Lower lobe of right lung (tissue), 2 donors: ENCODE measurements at regions not wholly inside any gene's neighbourhood (a gene's known extent, or its start where the extent isn't known, plus 50 kb on each side); places are given as distances from the start of the nearest gene placed in this dataset.

Source experiments
- ATAC-seq, 2 donors: fragments of 200-7000 bp; cut with Tn5 transposase; one replicate each; pipeline ENCODE4 v1.9.1; 2020 to 2022; ENCODE audit warnings: mild to moderate bottlenecking in 2 of 2, moderate library complexity in 2 of 2
- DNase-seq: peaks from one replicate; pipeline ENCODE4 v3.0.0-alpha.2; 2020
- H3K27ac ChIP-seq: fragments of 200-600 bp; one replicate; pipeline ENCODE4 v1.8.0; 2022
- H3K27me3 ChIP-seq: fragments of 200-600 bp; one replicate; pipeline ENCODE4 v1.8.0; 2022; ENCODE audit warnings: low read depth
- H3K36me3 ChIP-seq: fragments of 200-600 bp; one replicate; pipeline ENCODE4 v1.8.0; 2022; ENCODE audit warnings: mild to moderate bottlenecking
- H3K4me1 ChIP-seq: fragments of 200-600 bp; one replicate; pipeline ENCODE4 v1.8.0; 2022
- H3K4me3 ChIP-seq: fragments of 200-600 bp; one replicate; pipeline ENCODE4 v1.8.0; 2022; ENCODE audit warnings: mild to moderate bottlenecking
- H3K9me3 ChIP-seq: fragments of 200-600 bp; one replicate; pipeline ENCODE4 v1.8.0; 2022
- intact Hi-C: fragments of 100-400 bp; cut with DNase I; formaldehyde crosslinking; loops from one replicate; pipeline ENCODE4 v1.11.0; 2022
- TF ChIP-seq, protein P1 (sequence below): fragments of 200-600 bp; IDR thresholded peaks from one replicate; pipeline ENCODE4 v1.8.0; 2022; ENCODE audit warnings: antibody characterized with exemption, mild to moderate bottlenecking
- donor health status: DM: no; HTN: yes; CAD: no; lungs with severe emphysema.

GRCh38 chr1:112337028-112337531 lies 58.9 kb upstream of the CTTNBP2NL start:
- ATAC-seq = peak; percentile 83 to 88

GRCh38 chr1:112341986-112342385 lies 54.0 kb upstream of the CTTNBP2NL start:
- no peaks in the 10 kb centered on the region for H3K9me3 ChIP-seq
- no peaks in the 10 kb centered on the region for H3K27me3 ChIP-seq
- no peaks in the 10 kb centered on the region for H3K36me3 ChIP-seq
- intact Hi-C loops = no loop called here
- no peak overlapping the region for H3K4me3 ChIP-seq
- H3K27ac ChIP-seq = no peak overlapping the region
- ATAC-seq (no peak), DNase-seq (no peak)
- H3K4me1 ChIP-seq = peaks cover 6% of the 10 kb centered on the region
- TF ChIP-seq, protein P1, sequence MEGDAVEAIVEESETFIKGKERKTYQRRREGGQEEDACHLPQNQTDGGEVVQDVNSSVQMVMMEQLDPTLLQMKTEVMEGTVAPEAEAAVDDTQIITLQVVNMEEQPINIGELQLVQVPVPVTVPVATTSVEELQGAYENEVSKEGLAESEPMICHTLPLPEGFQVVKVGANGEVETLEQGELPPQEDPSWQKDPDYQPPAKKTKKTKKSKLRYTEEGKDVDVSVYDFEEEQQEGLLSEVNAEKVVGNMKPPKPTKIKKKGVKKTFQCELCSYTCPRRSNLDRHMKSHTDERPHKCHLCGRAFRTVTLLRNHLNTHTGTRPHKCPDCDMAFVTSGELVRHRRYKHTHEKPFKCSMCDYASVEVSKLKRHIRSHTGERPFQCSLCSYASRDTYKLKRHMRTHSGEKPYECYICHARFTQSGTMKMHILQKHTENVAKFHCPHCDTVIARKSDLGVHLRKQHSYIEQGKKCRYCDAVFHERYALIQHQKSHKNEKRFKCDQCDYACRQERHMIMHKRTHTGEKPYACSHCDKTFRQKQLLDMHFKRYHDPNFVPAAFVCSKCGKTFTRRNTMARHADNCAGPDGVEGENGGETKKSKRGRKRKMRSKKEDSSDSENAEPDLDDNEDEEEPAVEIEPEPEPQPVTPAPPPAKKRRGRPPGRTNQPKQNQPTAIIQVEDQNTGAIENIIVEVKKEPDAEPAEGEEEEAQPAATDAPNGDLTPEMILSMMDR = no peak

More at GRCh38 chr1:112337028-112337531, 58.9 kb upstream of the CTTNBP2NL start:
- TF ChIP-seq, protein P1 = peak; percentile 68
- peak; percentile 56 for DNase-seq
- intact Hi-C loops = no loop called here
- Histone ChIP-seq H3K27me3 (peaks cover 9% of the 10 kb centered on the region), H3K4me1 (peaks cover 6% of the 10 kb centered on the region), H3K27ac (no peak overlapping the region), H3K4me3 (no peak overlapping the region), H3K36me3 (no peaks in the 10 kb centered on the region), H3K9me3 (no peaks in the 10 kb centered on the region)

DNA sequence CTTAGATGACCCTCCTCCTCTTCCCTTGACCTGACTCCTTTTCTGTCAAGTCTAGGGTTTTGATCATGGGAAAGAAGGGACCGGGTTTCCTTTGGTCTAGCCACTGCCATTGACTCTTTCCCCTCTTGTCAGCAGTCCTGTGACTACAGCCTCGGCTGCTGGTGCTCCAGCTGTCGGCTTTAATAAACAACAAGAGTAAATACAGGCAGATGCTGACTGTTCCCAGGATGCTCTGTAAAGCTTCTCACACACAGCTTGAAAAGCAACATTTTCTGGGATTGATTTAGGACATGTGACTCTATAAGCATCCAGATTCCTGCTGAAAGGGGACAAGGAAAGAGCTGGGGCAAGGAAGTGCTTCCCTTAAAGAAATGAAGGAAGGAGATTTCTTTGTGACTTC lies 53.5 kb upstream of the CTTNBP2NL start:
- Histone ChIP-seq H3K9me3 (no peaks in the 10 kb centered on the region), H3K27me3 (no peaks in the 10 kb centered on the region), H3K36me3 (no peaks in the 10 kb centered on the region), H3K27ac (no peak overlapping the region), H3K4me3 (no peak overlapping the region), H3K4me1 (no peaks in the 10 kb centered on the region)
- TF ChIP-seq, protein P1 = no peak
- no peak for DNase-seq
- intact Hi-C loops = no loop called here
- ATAC-seq = no peak

DNA sequence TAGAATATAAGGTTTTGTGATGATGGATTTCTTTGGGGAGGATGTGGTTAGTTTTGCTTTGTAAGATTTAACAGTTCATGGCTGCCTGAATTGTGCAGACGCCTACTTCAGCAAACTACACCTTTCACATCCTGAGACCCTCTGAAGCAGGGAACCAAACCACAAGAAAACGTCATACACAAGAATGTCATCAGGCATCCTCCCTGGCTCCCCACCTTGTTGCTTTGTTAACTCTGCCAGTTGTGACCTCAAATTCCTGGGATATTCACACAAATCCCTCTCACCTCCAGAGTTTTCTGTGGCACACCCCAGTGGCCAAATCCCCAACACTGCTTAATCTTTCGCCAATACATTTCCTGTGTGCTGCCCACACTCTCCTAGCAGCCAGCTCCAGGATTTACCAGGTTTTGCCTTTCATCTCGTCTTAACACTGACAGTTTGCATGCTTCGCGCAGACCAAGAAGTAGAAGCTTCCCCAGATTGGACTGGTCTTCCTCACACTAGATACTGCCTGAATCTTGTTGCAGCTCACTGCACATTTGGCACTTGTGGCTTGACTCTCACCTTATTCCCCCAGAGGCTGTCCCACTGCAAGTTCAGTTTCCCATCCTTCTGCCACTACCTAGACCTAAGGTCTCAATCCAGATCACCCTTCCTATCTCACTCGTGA lies 51.1 kb upstream of the CTTNBP2NL start:
- intact Hi-C loops = no loop called here
- Histone ChIP-seq H3K27me3 (no peaks in the 10 kb centered on the region), H3K4me3 (no peak overlapping the region), H3K9me3 (peaks cover under 1% of the 10 kb centered on the region), H3K4me1 (no peaks in the 10 kb centered on the region), H3K27ac (no peak overlapping the region), H3K36me3 (no peaks in the 10 kb centered on the region)
- TF ChIP-seq, protein P1 = no peak
- DNase-seq (no peak), ATAC-seq (no peak)
